Loucy (cell line): ENCODE measurements at regions not wholly inside any gene's neighbourhood (a gene's known extent, or its start where the extent isn't known, plus 50 kb on each side); places are given as distances from the start of the nearest gene placed in this dataset.

Experiments used
- H2AFZ ChIP-seq: fragments of 200-600 bp; sonication (generic); 2 replicates; pipeline ENCODE4 v1.6.0; 2016; ENCODE audit warnings: antibody characterized with exemption, mild to moderate bottlenecking, low read length, moderate library complexity
- H3F3A ChIP-seq: fragments of 200-600 bp; 2 replicates; pipeline ENCODE4 v1.6.0; 2016; ENCODE audit warnings: antibody characterized with exemption, low read depth, mild to moderate bottlenecking
- H3K27me3 ChIP-seq: fragments of 200-600 bp; sonication (generic); 2 replicates; pipeline ENCODE4 v1.6.1; 2014; ENCODE audit warnings: low read length, mild to moderate bottlenecking; ENCODE audit not compliant: insufficient read depth, poor library complexity, severe bottlenecking
- H3K36me3 ChIP-seq: fragments of 200-600 bp; sonication (generic); 2 replicates; pipeline ENCODE4 v1.6.1; 2016; ENCODE audit warnings: low read length; ENCODE audit not compliant: insufficient read depth
- H3K4me1 ChIP-seq: fragments of 200-600 bp; sonication (generic); 2 replicates; pipeline ENCODE4 v1.5.1; 2014; ENCODE audit warnings: low read length, mild to moderate bottlenecking; ENCODE audit not compliant: insufficient read depth, poor library complexity, severe bottlenecking
- H3K4me2 ChIP-seq: fragments of 200-600 bp; sonication (generic); 2 replicates; pipeline ENCODE4 v1.6.0; 2014; ENCODE audit warnings: antibody characterized with exemption, low read length, low read depth, mild to moderate bottlenecking; ENCODE audit not compliant: poor library complexity, severe bottlenecking
- H3K4me3 ChIP-seq: fragments of 200-600 bp; sonication (generic); 2 replicates; pipeline ENCODE4 v1.5.1; 2014; ENCODE audit warnings: low read length, mild to moderate bottlenecking, mixed read lengths; ENCODE audit not compliant: poor library complexity, severe bottlenecking
- H3K79me2 ChIP-seq: fragments of 200-600 bp; sonication (generic); 2 replicates; pipeline ENCODE4 v1.6.1; 2014; ENCODE audit warnings: low read length; ENCODE audit not compliant: insufficient read depth
- H3K9ac ChIP-seq: fragments of 200-600 bp; sonication (generic); 2 replicates; pipeline ENCODE4 v1.6.0; 2014; ENCODE audit warnings: mild to moderate bottlenecking, low read depth, low read length, moderate library complexity; ENCODE audit not compliant: poor library complexity, severe bottlenecking
- H3K9me2 ChIP-seq: fragments of 200-600 bp; sonication (generic); replicated peaks from 2 replicates; pipeline ENCODE4 v1.6.1; 2016; ENCODE audit warnings: low read depth, low read length, mixed read lengths
- H3K9me3 ChIP-seq: fragments of 200-600 bp; sonication (generic); 2 replicates; pipeline ENCODE4 v1.6.1; 2014; ENCODE audit warnings: mild to moderate bottlenecking, antibody characterized with exemption, low read length, low read depth; ENCODE audit not compliant: insufficient read depth
- H4K20me1 ChIP-seq: fragments of 200-600 bp; sonication (generic); 2 replicates; pipeline ENCODE4 v1.6.0; 2014; ENCODE audit warnings: antibody characterized with exemption, low read length, mild to moderate bottlenecking; ENCODE audit not compliant: insufficient read depth, poor library complexity, severe bottlenecking
- EZH2phosphoT487 ChIP-seq: fragments of 200-600 bp; IDR thresholded peaks from 2 replicates; pipeline ENCODE4 v1.6.1; 2018; ENCODE audit warnings: antibody characterized with exemption, mild to moderate bottlenecking, moderate library complexity, borderline replicate concordance
- TF ChIP-seq, protein P1 (sequence below): fragments of 200-600 bp; sonication (generic); conservative IDR thresholded peaks from 2 replicates; pipeline ENCODE4 v1.5.1; 2014; ENCODE audit warnings: mild to moderate bottlenecking, antibody characterized with exemption, low read length

DNA sequence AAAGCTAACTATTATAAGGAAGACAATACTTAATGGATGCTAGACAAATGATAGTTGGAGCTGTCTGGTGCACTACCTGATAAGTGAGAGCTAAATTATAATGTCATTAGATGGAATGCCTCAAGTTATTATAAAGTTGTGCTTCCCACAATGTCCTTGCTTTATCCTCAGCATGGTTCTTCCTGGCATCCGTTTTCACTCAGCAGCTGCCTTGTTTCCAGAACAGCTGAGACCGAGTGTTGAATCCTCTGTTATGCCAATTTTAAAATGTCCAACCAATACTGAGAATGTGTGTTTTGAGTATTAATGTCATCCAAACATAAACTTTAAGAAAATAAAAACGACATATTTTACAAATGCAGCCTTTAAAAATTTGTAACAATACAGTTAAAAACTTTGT, 286.7 kb upstream of the SOX2 start:
- H4K20me1 ChIP-seq = no peaks in the 10 kb centered on the region
- no peaks in the 10 kb centered on the region for H3F3A ChIP-seq
- H3K9ac ChIP-seq = no peak overlapping the region
- H3K4me1 ChIP-seq = no peaks in the 10 kb centered on the region
- no peak for TF ChIP-seq EZH2phosphoT487
- TF ChIP-seq, protein P1, sequence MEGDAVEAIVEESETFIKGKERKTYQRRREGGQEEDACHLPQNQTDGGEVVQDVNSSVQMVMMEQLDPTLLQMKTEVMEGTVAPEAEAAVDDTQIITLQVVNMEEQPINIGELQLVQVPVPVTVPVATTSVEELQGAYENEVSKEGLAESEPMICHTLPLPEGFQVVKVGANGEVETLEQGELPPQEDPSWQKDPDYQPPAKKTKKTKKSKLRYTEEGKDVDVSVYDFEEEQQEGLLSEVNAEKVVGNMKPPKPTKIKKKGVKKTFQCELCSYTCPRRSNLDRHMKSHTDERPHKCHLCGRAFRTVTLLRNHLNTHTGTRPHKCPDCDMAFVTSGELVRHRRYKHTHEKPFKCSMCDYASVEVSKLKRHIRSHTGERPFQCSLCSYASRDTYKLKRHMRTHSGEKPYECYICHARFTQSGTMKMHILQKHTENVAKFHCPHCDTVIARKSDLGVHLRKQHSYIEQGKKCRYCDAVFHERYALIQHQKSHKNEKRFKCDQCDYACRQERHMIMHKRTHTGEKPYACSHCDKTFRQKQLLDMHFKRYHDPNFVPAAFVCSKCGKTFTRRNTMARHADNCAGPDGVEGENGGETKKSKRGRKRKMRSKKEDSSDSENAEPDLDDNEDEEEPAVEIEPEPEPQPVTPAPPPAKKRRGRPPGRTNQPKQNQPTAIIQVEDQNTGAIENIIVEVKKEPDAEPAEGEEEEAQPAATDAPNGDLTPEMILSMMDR = no peak
- no peaks in the 10 kb centered on the region for H3K27me3 ChIP-seq
- H3K79me2 ChIP-seq = no peaks in the 10 kb centered on the region
- no peaks in the 10 kb centered on the region for H3K36me3 ChIP-seq
- no peak overlapping the region for H3K4me2 ChIP-seq
- H3K4me3 ChIP-seq = no peak overlapping the region
- no peaks in the 10 kb centered on the region for H3K9me3 ChIP-seq
- H3K9me2 ChIP-seq = no peaks in the 10 kb centered on the region
- H2AFZ ChIP-seq = no peak overlapping the region

DNA sequence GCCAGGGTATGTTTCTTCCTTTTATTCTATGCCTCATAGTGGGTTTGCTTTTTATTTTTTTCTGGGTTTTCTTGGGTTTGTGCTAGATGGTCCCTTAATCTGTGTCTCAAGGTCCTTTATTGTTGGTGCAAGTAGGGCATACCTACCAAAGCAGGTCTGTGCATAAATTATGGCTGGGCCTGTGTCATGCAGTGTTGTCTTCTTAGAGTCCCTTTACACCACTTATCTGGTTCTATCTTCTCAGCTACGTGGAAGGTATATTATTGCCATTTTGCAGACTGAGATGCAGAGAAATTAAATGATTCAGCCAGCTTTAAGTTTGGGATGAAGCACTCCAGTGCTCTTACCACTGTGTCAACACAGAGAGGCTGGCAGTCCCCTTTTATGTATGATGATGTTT, 293.5 kb upstream of the SOX2 start:
- TF ChIP-seq EZH2phosphoT487 = no peak
- TF ChIP-seq, protein P1 = no peak
- Histone ChIP-seq H3K4me3 (no peak overlapping the region), H3K79me2 (no peaks in the 10 kb centered on the region), H3K9me3 (no peaks in the 10 kb centered on the region), H3K9ac (no peak overlapping the region), H3K36me3 (no peaks in the 10 kb centered on the region), H2AFZ (no peak overlapping the region), H3F3A (no peaks in the 10 kb centered on the region), H3K4me2 (no peak overlapping the region), H3K9me2 (no peaks in the 10 kb centered on the region), H3K27me3 (no peaks in the 10 kb centered on the region), H4K20me1 (no peaks in the 10 kb centered on the region), H3K4me1 (no peaks in the 10 kb centered on the region)

DNA sequence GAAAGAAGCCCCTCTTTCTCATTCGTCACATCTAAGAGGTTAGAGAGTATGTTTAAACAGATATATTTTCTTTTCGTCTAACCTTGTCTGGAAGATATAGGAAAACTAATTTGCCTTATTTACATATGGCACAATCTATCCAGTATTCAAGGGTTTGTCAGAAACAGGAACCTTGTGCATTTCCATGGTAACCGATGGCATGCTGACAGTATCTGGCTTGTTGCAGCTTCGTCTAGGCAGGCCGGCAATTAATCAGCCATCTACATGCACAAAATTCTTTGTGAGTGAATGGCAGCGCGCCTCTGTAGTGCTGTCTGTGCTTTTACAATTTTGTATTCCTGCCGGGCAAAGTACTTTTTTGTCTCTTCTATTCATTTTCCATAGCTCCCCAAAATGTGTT, 294.0 kb upstream of the SOX2 start:
- no peak overlapping the region for H3K9ac ChIP-seq
- H3K4me3 ChIP-seq = no peak overlapping the region
- no peaks in the 10 kb centered on the region for H3K4me1 ChIP-seq
- H2AFZ ChIP-seq = no peak overlapping the region
- no peaks in the 10 kb centered on the region for H3K9me3 ChIP-seq
- no peaks in the 10 kb centered on the region for H4K20me1 ChIP-seq
- H3K9me2 ChIP-seq = no peaks in the 10 kb centered on the region
- TF ChIP-seq, protein P1 = no peak
- no peak for TF ChIP-seq EZH2phosphoT487
- no peaks in the 10 kb centered on the region for H3K36me3 ChIP-seq
- no peak overlapping the region for H3K4me2 ChIP-seq
- no peaks in the 10 kb centered on the region for H3K79me2 ChIP-seq
- H3K27me3 ChIP-seq = no peaks in the 10 kb centered on the region
- H3F3A ChIP-seq = no peaks in the 10 kb centered on the region
